Tibial artery (tissue), 4 donors: ENCODE measurements at regions not wholly inside any gene's neighbourhood (a gene's known extent, or its start where the extent isn't known, plus 50 kb on each side); places are given as distances from the start of the nearest gene placed in this dataset.

ENCODE experiments used
- DNase-seq, 2 donors: peaks; one replicate each; pipeline ENCODE4 v3.0.0-alpha.2; 2019
- H3K27ac ChIP-seq, 2 donors: fragments of 200-600 bp; sonication (generic) in 1 of 2; 1 replicate in 1 of 2; 2 replicates in 1 of 2; pipeline ENCODE4 v1.5.1; 2018 to 2019; ENCODE audit warnings: mild to moderate bottlenecking in 1 of 2
- H3K27me3 ChIP-seq, 2 donors: fragments of 200-600 bp; sonication (generic) in 1 of 2; one replicate each; pipeline versions ENCODE4 v1.5.1 to v1.6.0; 2016 to 2019
- H3K36me3 ChIP-seq, 3 donors: fragments of 200-600 bp; sonication (generic) in 2 of 3; one replicate each; pipeline ENCODE4 v1.5.1; 2016 to 2019; ENCODE audit warnings: mild to moderate bottlenecking in 2 of 3
- H3K4me1 ChIP-seq, 4 donors: fragments of 200-600 bp; sonication (generic) in 2 of 4; 1 replicate in 3 of 4; 2 replicates in 1 of 4; pipeline ENCODE4 v1.5.1; 2016 to 2019
- H3K4me3 ChIP-seq, 2 donors: fragments of 200-600 bp; sonication (generic) in 1 of 2; 1 replicate in 1 of 2; 2 replicates in 1 of 2; pipeline ENCODE4 v1.5.1; 2018 to 2019; ENCODE audit warnings: mild to moderate bottlenecking in 2 of 2
- H3K9me3 ChIP-seq, 3 donors: fragments of 200-600 bp; sonication (generic) in 1 of 3; one replicate each; pipeline ENCODE4 v1.5.1; 2016 to 2019
- intact Hi-C: fragments of 100-400 bp; cut with DNase I; formaldehyde crosslinking; loops from one replicate; pipeline ENCODE4 v1.15.0; 2023; ENCODE audit warnings: low total_unique reads
- TF ChIP-seq, protein P1 (sequence below), 2 experiments: fragments of 200-600 bp in 1 of 2; fragments of 450-650 bp in 1 of 2; IDR thresholded peaks; one replicate each; pipeline ENCODE4 v1.5.1; 2017 to 2019; ENCODE audit warnings: antibody characterized with exemption in 2 of 2, mild to moderate bottlenecking in 1 of 2, moderate library complexity in 1 of 2

DNA sequence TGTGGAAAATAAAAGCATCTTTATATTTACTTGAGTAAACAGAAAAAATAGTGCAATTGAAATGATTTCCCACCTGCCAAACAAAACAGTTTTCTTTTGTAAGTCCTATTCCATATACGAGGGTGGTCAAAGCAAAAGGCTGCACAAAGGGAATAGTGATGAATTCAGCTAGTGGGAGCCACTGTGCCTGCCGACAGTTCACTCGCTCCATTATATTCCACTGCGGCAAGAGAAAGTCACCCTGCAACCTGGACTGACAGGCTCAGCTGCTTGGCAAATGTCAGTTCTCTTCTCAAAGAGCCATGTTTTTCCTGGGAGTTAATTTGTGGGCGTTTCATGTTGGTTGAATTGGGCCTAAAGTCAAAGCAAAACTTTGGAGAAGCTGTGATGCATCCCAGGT is 145.4 kb downstream of the LMO4 start:
- Histone ChIP-seq H3K36me3 (no peaks in the 10 kb centered on the region), H3K4me3 (no peak overlapping the region), H3K27me3 (no peaks in the 10 kb centered on the region), H3K27ac (no peak overlapping the region), H3K4me1 (no peaks in the 10 kb centered on the region), H3K9me3 (no peaks in the 10 kb centered on the region)
- intact Hi-C loops, result no loop called here
- DNase-seq, result no peak
- TF ChIP-seq, protein P1, sequence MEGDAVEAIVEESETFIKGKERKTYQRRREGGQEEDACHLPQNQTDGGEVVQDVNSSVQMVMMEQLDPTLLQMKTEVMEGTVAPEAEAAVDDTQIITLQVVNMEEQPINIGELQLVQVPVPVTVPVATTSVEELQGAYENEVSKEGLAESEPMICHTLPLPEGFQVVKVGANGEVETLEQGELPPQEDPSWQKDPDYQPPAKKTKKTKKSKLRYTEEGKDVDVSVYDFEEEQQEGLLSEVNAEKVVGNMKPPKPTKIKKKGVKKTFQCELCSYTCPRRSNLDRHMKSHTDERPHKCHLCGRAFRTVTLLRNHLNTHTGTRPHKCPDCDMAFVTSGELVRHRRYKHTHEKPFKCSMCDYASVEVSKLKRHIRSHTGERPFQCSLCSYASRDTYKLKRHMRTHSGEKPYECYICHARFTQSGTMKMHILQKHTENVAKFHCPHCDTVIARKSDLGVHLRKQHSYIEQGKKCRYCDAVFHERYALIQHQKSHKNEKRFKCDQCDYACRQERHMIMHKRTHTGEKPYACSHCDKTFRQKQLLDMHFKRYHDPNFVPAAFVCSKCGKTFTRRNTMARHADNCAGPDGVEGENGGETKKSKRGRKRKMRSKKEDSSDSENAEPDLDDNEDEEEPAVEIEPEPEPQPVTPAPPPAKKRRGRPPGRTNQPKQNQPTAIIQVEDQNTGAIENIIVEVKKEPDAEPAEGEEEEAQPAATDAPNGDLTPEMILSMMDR (IDR thresholded peaks at IDR 0.05), result no peak

DNA sequence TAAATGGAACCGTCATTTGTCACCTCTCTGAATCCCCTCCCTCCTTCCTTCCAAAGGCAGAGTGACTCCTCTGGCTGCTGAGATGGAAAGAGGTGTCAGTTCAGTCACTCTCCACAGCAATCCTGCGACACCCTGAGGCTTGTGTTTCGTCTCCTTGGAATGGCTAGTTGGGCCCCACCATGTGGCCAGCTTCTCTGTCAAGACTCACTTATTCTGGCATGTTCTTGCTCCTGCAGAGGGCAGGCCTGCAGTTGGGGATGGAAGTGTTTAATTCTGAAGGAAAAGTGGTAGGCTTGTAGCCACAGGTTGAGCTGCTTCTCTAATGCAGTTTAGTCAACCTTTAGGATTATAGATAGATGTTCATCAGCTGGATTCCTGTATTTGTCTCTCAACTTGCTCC is 149.6 kb downstream of the LMO4 start:
- Histone ChIP-seq H3K27ac (no peak overlapping the region), H3K27me3 (no peaks in the 10 kb centered on the region), H3K4me1 (no peaks in the 10 kb centered on the region), H3K36me3 (no peaks in the 10 kb centered on the region), H3K9me3 (no peaks in the 10 kb centered on the region), H3K4me3 (no peak overlapping the region)
- intact Hi-C loops, result no loop called here
- no peak for DNase-seq
- TF ChIP-seq, protein P1 (IDR thresholded peaks at IDR 0.05), result peak in 1 of 2 experiments; percentile 17

DNA sequence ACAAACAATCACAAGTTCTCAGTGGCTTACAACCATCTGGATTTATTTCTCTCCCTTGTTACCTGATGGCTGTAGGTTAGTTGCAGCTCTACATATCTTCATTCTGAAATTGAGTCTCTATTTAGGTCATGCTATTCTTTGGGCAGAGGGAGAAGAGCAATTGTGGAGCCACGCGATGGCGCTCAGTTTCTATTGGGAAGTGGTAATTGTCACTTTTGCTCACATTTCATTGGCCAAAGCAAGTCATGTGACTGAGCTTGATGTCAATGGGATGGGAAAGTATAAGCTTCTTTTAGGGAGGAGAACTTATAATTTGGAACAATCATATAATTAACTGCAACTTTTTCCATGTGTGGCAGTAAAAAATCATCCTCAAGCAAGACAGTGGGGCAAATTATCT is 166.5 kb downstream of the LMO4 start:
- H3K4me3 ChIP-seq, result no peak overlapping the region
- TF ChIP-seq, protein P1 (IDR thresholded peaks at IDR 0.05), result no peak

DNA sequence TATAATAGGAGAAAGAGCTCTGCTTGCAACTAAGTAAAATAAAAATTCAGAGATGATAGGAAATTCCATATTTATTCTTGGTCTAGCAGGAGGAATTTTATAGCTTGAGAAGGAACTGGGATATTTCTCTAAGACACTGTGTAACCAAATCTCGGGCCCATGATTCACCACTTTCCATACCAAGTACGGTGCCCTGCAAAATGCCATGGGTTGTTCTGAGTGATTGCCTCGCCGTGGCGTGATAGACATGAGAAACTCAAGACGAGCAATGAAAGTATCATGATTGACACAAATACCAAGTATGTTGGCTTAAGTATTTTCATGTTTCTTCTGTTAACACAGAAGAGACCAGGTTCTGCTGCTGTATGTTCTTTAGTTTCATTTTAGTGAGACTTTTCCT is 167.2 kb downstream of the LMO4 start:
- no peaks in the 10 kb centered on the region for H3K36me3 ChIP-seq
- peak overlapping the region; percentile 67 to 75 for H3K27ac ChIP-seq
- H3K4me1 ChIP-seq, result peaks cover 0 to 26% (median 4%) of the 10 kb centered on the region in 4 donors
- no peaks in the 10 kb centered on the region for H3K27me3 ChIP-seq
- DNase-seq, result peak; percentile 25 to 67
- TF ChIP-seq, protein P1 (IDR thresholded peaks at IDR 0.05), result no peak
- no peaks in the 10 kb centered on the region for H3K9me3 ChIP-seq
- peak overlapping the region; percentile 39 to 46 for H3K4me3 ChIP-seq
- intact Hi-C loops, result loop anchor here (10.0 kb wide), 1 partner anchor 459 kb away; no protein-coding TSS in a partner anchor

More for the DNA sequence above, 166.5 kb downstream of the LMO4 start:
- H3K4me1 ChIP-seq, result peaks cover 0 to 26% (median 4%) of the 10 kb centered on the region in 4 donors
- no peaks in the 10 kb centered on the region for H3K36me3 ChIP-seq
- H3K27ac ChIP-seq, result peak overlapping the region; percentile 67 to 75
- H3K9me3 ChIP-seq, result no peaks in the 10 kb centered on the region
- DNase-seq, result no peak
- H3K27me3 ChIP-seq, result no peaks in the 10 kb centered on the region
- intact Hi-C loops, result loop anchor here (10.0 kb wide), 1 partner anchor 460 kb away; no protein-coding TSS in a partner anchor

DNA sequence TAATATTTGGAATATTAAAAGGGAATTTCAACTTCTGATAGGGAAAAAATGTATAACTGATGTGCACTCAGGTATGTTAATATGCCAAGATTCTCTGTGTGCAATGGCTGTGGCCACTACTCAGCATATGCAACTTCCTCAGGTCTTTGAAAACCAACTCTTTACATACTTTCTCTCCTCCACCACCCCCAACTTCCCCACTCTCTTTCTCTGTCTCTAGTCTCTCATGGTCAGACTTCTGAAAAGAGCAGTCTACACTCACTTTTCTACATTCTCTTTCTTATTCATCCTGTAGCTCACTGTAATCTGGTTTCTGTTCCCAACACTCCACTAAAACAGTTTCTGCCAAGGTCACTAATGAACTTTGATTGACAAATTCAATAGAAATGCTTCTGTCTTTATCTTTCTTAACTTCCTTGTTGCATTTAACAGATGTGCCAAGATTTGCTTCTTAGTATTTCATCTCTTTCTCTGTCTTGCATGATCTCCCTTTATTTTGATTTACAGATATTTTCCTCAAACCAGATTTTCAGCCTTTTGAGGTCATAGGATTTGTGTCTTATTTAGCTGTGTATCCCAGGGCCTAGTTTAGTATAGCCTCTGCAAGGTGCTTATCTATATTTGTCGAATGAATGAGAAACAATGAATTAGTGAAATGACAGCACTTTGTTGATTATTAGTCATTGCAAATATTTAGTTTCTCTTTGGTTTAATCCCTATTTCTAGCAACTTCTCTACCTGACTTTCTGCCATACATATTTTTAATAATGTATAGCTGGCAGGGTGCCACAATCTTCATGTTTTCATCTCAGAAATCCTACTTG is 168.9 kb downstream of the LMO4 start:
- H3K36me3 ChIP-seq, result no peaks in the 10 kb centered on the region
- H3K9me3 ChIP-seq, result no peaks in the 10 kb centered on the region
- H3K27ac ChIP-seq, result peak overlapping the region; percentile 67 to 75
- DNase-seq, result no peak
- H3K27me3 ChIP-seq, result no peaks in the 10 kb centered on the region
- H3K4me1 ChIP-seq, result peaks cover 0 to 26% (median 4%) of the 10 kb centered on the region in 4 donors
- TF ChIP-seq, protein P1 (IDR thresholded peaks at IDR 0.05), result no peak
- no peak overlapping the region for H3K4me3 ChIP-seq
- intact Hi-C loops, result loop anchor here (10.0 kb wide), 1 partner anchor 457 kb away; no protein-coding TSS in a partner anchor
